Thymus (tissue), 11 donors: ENCODE measurements at regions not wholly inside any gene's neighbourhood (a gene's known extent, or its start where the extent isn't known, plus 50 kb on each side); places are given as distances from the start of the nearest gene placed in this dataset.
A peak's percentile ranks its signal among the peaks of the same experiment; 100 is the strongest.

Experiments used
- DNase-seq, 9 donors: peaks; one replicate each; pipeline ENCODE4 v3.0.0-alpha.2; 2013; ENCODE audit warnings: low spot score in 9 of 9, low read depth in 6 of 9, missing footprints in 1 of 9
- H3K27ac ChIP-seq, 2 donors: one replicate each; pipeline ENCODE4 v1.5.1; 2013; ENCODE audit warnings: control low read depth in 1 of 2, low read depth in 1 of 2, low read length in 1 of 2, mild to moderate bottlenecking in 1 of 2, moderate library complexity in 1 of 2
- H3K27me3 ChIP-seq, 2 donors: one replicate each; pipeline ENCODE4 v1.5.1; 2013; ENCODE audit warnings: low read length in 1 of 2; ENCODE audit not compliant: control insufficient read depth in 2 of 2, insufficient read depth in 1 of 2
- H3K36me3 ChIP-seq, 2 donors: one replicate each; pipeline ENCODE4 v1.5.1; 2013; ENCODE audit warnings: low read length in 1 of 2, mild to moderate bottlenecking in 1 of 2, moderate library complexity in 1 of 2; ENCODE audit not compliant: control insufficient read depth in 2 of 2, insufficient read depth in 2 of 2
- H3K4me1 ChIP-seq, 2 donors: one replicate each; pipeline ENCODE4 v1.5.1; 2013; ENCODE audit warnings: low read length in 2 of 2; ENCODE audit not compliant: control insufficient read depth in 2 of 2, insufficient read depth in 2 of 2
- H3K4me3 ChIP-seq, 2 donors: one replicate each; pipeline ENCODE4 v1.5.1; 2013; ENCODE audit warnings: low read length in 2 of 2, control low read depth in 1 of 2, mild to moderate bottlenecking in 1 of 2
- H3K9me3 ChIP-seq, 2 donors: one replicate each; pipeline ENCODE4 v1.5.1; 2013; ENCODE audit warnings: low read length in 1 of 2, mild to moderate bottlenecking in 1 of 2; ENCODE audit not compliant: control insufficient read depth in 2 of 2, insufficient read depth in 1 of 2
- WGBS: extraction: QIAGEN DNeasy Blood & Tissue Kit; methylation state at CpG from one replicate; pipeline ENCODE4 v1.1.7; 2013; 5-methylcytosine and 5-hydroxymethylcytosine counted together
- donor health status: healthy.

DNA sequence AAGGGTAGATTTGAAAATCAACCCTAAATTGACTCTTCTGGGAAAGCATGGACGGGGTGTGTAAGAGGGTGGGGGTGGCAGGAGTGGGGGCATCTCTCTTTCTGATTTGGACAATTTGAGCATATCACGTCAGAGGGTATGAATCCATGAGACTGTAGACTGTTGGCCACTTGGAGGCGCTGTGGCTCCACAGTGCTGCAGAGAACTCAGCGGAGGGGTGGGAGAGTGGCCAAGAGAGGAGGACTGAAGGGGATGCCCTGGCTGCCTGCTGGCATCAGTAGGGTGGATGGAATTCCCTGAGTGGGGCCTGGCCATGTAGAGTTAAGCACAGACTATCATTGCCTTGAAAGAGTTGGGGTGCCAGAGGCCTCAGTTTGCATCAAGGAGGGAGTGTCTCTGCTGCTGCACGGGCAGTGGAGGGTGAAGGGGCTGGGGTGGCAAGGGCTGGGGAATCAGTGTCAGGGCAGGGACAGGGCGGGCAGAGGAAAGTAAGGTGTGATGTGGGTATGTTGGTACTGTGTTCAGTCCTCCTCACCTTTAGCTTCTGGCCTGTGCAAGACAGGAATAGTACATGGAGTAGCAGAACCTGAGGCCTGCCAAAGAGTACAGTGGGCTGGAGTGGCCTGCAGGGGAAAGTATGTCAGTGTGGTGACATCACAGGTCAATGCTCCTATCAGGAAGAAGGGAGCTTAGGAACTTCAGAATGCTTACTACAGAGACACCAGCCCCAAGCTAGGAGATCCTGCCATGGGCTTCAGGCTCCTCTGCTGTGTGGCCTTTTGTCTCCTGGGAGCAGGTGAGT is 133.5 kb upstream of the PRSS58 start:
- peak in 7 of 9 donors; percentile 63 to 91 (median 77) for DNase-seq
- Histone ChIP-seq H3K36me3 (no peaks in the 10 kb centered on the region), H3K27me3 (no peaks in the 10 kb centered on the region), H3K27ac (peak overlapping the region; percentile 43 to 89), H3K4me1 (peaks cover 17 to 74% of the 10 kb centered on the region in 2 donors), H3K9me3 (peaks cover 0 to 3% of the 10 kb centered on the region in 2 donors), H3K4me3 (peak overlapping the region in 1 of 2 donors; percentile 19)
- WGBS, result 36% methylated on average over 6 of the region's 6 CpGs

DNA sequence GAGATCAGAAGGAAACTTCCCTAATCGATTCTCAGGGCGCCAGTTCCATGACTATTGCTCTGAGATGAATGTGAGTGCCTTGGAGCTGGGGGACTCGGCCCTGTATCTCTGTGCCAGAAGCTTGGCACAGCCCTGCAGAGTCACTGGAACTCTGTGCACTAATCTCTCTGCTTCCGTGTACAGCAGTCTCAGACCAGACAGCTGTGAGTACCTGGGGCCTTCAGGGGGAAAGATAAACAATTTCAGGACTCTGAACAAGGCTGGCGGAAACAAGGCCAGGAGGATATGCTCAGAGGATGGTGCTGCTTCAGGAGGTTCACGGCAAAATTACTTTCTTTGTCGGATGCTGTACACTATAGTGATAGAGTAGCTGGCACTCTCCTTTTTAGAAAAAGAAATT is 131.7 kb upstream of the PRSS58 start:
- H3K27me3 ChIP-seq, result no peaks in the 10 kb centered on the region
- no peaks in the 10 kb centered on the region for H3K36me3 ChIP-seq
- H3K4me1 ChIP-seq, result peaks cover 25 to 85% of the 10 kb centered on the region in 2 donors
- H3K9me3 ChIP-seq, result peaks cover 0 to 3% of the 10 kb centered on the region in 2 donors
- peak overlapping the region in 1 of 2 donors; percentile 98 for H3K27ac ChIP-seq
- DNase-seq, result peak in 1 of 9 donors; percentile 71
- WGBS, result 30% methylated on average over 7 of the region's 7 CpGs
- no peak overlapping the region for H3K4me3 ChIP-seq

DNA sequence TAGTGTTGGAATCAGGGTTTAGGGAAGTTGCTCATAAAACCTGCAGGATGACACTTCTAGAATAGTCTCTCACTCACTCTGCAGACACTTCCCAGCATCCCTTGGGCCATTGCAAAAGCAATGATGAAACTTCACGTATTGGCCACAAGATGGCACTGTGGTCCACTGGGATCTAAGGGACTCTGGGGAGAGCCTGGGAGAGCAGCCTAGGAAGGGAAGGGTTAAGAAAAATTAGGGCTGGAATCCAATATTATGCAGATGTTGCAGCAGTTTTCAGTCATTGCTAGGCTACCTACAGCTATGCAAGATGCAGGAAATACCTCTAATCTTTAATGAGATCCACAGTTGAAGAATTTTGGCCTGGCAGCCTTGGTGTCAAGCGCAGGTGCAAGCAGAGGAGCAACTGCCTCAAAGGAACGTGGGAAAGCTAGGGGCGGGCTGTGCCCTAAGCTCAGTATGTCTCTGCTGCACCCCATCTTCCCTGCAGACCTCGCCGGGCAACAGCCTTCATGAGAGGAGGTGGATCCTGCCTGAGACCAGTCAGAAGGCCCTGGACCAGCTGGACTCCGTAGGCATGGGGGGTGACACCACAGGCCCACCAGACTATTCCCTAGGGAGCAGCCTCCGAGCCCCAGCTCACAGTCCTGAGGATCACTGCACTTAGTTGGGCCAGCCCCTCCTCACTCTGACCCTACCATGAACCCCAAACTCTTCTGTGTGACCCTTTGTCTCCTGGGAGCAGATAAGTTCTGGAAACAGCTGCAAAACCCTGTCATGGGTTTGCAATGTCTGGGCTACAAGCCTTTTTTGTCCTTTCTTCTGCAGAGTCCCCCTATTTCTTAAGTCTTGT is 127.9 kb upstream of the PRSS58 start:
- Histone ChIP-seq H3K27ac (peak overlapping the region; percentile 56 to 98), H3K27me3 (no peaks in the 10 kb centered on the region), H3K9me3 (no peaks in the 10 kb centered on the region), H3K36me3 (no peaks in the 10 kb centered on the region), H3K4me3 (peak overlapping the region; percentile 20 to 43), H3K4me1 (peaks cover 46 to 84% of the 10 kb centered on the region in 2 donors)
- WGBS, result 4% methylated on average over 8 of the region's 8 CpGs
- peak in 7 of 9 donors; percentile 65 to 89 (median 76) for DNase-seq

DNA sequence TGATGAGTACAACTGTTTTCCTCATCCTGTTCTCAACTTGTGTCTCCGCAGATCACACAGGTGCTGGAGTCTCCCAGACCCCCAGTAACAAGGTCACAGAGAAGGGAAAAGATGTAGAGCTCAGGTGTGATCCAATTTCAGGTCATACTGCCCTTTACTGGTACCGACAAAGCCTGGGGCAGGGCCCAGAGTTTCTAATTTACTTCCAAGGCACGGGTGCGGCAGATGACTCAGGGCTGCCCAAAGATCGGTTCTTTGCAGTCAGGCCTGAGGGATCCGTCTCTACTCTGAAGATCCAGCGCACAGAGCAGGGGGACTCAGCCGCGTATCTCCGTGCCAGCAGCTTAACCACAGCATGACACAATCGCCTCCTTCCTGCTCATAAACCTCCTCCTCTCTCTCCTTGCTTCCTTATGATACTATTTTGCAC is 126.7 kb upstream of the PRSS58 start:
- Histone ChIP-seq H3K4me1 (peaks cover 46 to 86% of the 10 kb centered on the region in 2 donors), H3K27me3 (no peaks in the 10 kb centered on the region), H3K9me3 (no peaks in the 10 kb centered on the region), H3K36me3 (no peaks in the 10 kb centered on the region), H3K27ac (peak overlapping the region; percentile 86 to 98), H3K4me3 (peak overlapping the region; percentile 9 to 27)
- DNase-seq, result peak in 4 of 9 donors; percentile 48 to 77 (median 56)
- WGBS, result 6% methylated on average over 11 of the region's 11 CpGs

DNA sequence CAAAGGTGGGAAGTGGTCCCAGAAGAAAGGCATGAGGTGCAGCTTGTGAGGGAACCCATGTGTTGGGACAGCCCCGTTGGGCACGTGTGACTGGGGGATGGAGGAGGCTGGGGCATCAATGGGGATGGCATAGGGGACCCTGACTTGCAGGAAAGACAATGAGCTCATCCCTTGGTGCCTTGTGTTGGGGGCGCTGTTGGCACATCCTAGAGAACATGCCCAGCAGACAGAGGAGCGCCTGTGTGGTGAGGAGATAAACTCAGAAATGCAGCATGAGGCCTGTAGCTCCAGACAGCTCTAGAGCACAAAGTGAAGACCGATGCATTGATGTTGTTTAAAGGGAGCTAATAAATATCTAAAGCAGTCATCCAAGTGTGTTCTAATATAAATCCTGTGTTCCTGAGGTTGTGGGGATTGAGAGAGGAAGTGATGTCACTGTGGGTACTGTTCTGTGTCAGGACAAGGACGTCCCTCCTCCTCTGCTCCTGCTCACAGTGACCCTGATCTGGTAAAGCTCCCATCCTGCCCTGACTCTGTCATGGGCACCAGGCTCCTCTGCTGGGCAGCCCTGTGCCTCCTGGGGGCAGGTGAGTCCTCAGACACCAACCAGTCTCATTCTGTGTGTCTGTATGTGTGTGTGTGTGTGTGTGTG is 126.1 kb upstream of the PRSS58 start:
- Histone ChIP-seq H3K4me1 (peaks cover 41 to 84% of the 10 kb centered on the region in 2 donors), H3K27me3 (no peaks in the 10 kb centered on the region), H3K9me3 (no peaks in the 10 kb centered on the region), H3K27ac (peak overlapping the region; percentile 86 to 98), H3K36me3 (no peaks in the 10 kb centered on the region), H3K4me3 (peak overlapping the region; percentile 9 to 27)
- peak in 1 of 9 donors; percentile 78 for DNase-seq
- 38% methylated on average over 6 of the region's 6 CpGs for WGBS

DNA sequence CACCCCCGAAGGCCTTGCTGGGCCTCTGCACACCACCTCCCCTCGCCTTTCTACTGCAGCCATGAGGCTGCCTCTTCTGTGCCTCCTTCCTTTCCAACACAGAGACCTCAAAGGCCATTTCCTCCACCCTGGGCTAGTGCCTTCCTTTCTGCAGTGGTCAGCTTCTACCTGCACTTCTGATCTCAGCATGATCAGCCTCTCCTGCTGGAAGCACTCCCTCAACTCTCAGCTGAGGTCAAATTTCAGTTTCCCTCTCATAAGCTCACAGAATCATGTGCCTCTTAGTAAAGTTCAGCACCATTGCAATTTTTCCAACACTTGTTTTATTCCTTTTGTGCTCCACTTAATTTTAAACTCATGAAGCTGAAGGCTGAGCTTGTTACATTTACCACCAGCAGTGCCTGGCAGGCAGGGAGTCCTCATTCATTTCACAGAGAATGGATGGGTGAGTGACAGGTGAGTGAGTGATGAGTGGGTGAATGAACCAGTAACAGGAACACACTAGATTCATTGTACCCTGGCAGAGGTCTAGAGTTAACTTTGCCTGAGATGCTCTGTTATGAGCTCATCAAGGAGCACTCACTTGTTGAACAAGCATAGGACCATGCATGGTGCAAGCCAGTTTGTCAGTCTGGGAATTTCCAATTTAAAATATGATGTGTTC is 124.0 kb upstream of the PRSS58 start:
- Histone ChIP-seq H3K36me3 (no peaks in the 10 kb centered on the region), H3K4me3 (no peak overlapping the region), H3K9me3 (no peaks in the 10 kb centered on the region), H3K27me3 (no peaks in the 10 kb centered on the region), H3K27ac (peak overlapping the region in 1 of 2 donors; percentile 85), H3K4me1 (peaks cover 31 to 64% of the 10 kb centered on the region in 2 donors)
- WGBS, result 14% methylated on average over 2 of the region's 2 CpGs
- peak in 1 of 9 donors; percentile 50 for DNase-seq

DNA sequence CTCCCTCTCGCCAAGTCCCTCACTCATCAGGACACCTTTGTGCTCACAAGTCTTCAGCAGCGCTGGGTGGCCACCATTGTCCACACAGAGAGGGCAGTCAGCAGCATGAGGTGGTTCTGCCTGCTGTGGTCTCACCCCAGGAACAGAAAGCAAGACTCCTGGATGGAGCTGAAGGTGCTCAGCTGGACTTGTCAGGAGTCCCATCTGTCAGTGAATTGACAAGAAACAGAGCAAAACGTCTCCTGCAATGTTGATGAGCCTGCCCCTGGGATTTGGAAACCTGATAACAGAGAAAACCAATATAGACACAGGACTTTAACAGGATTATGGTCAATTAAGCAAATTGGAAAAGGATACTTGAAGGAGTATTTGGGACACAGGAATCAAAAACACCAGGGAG is 122.2 kb upstream of the PRSS58 start:
- Histone ChIP-seq H3K4me1 (peaks cover 24 to 62% of the 10 kb centered on the region in 2 donors), H3K9me3 (no peaks in the 10 kb centered on the region), H3K36me3 (no peaks in the 10 kb centered on the region), H3K27me3 (no peaks in the 10 kb centered on the region), H3K4me3 (no peak overlapping the region), H3K27ac (peak overlapping the region in 1 of 2 donors; percentile 56)
- DNase-seq, result no peak
- 62% methylated on average over 3 of the region's 3 CpGs for WGBS

DNA sequence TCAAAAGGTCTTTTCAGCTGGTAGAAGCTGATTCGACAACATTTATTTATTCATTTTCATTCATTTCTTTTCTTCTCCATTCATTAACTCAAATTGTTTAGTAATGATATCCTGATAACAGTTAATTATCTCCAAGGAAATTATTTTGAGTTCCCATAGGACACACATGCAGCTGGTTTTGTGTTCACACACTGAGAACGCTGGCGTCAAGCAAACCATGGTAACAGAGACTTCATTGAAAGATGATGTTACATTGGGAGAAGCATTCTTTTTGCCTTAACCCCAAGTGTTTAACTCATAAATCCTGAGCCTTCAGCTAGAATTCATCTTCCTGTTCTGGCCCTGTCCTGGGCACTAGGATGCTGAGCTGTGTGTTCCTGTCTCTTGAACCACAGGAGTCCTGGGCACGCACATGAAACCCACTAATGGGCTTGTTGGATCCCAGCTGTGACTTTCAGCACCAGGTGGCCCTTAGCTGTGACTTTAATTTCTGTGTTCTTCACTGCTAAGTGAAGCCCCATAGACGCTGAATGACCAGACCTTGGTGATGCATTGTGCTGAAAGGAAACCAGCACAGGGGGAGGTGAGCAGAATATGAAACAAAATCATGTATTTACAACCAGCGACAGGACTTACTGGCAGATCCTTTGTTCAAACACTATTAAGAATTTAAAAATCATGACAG is 121.5 kb upstream of the PRSS58 start:
- no peak for DNase-seq
- 82% methylated on average over 6 of the region's 6 CpGs for WGBS

More for the DNA sequence above, 121.5 kb upstream of the PRSS58 start:
- Histone ChIP-seq H3K36me3 (no peaks in the 10 kb centered on the region), H3K9me3 (no peaks in the 10 kb centered on the region), H3K27ac (peak overlapping the region in 1 of 2 donors; percentile 56), H3K27me3 (no peaks in the 10 kb centered on the region), H3K4me3 (no peak overlapping the region), H3K4me1 (peaks cover 20 to 56% of the 10 kb centered on the region in 2 donors)
